Mammary epithelial cell (primary cell): ENCODE measurements at regions not wholly inside any gene's neighbourhood (a gene's known extent, or its start where the extent isn't known, plus 50 kb on each side); places are given as distances from the start of the nearest gene placed in this dataset.

ENCODE experiments used
- EZH2 ChIP-seq: IDR thresholded peaks from 2 replicates; pipeline ENCODE4 v1.6.1; 2012; ENCODE audit warnings: low read length, inconsistent platforms, borderline replicate concordance
- TF ChIP-seq, protein P1 (sequence below), 2 donors: IDR thresholded peaks in 1 of 2; conservative IDR thresholded peaks in 1 of 2; 2 replicates each; pipeline ENCODE4 v1.5.1; 2011 to 2012; ENCODE audit warnings: inconsistent platforms in 2 of 2, low read length in 2 of 2, mild to moderate bottlenecking in 2 of 2, control low read depth in 1 of 2, low read depth in 1 of 2; ENCODE audit not compliant: insufficient read depth in 1 of 2; ENCODE audit errors: extremely low read depth in 1 of 2

DNA sequence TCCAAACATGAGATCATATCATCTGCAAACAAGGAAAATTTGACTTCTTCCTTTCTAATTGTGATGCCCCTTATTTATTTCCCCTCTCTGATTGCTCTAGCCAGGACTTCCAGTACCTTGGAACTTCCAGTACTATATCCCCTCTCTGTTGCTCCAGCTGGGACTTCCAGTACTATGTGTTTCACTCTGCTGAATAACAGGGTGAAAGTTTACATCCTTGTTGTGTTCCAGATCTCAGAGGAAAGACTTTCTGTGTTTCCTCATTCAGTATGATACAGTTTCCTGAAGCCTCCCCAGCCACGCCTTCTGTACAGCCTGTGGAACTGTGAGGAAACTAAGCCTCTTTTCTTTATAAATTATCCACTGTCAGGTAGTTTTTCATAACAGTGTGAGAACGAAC lies 381.3 kb upstream of the FAM47C start:
- TF ChIP-seq, protein P1, sequence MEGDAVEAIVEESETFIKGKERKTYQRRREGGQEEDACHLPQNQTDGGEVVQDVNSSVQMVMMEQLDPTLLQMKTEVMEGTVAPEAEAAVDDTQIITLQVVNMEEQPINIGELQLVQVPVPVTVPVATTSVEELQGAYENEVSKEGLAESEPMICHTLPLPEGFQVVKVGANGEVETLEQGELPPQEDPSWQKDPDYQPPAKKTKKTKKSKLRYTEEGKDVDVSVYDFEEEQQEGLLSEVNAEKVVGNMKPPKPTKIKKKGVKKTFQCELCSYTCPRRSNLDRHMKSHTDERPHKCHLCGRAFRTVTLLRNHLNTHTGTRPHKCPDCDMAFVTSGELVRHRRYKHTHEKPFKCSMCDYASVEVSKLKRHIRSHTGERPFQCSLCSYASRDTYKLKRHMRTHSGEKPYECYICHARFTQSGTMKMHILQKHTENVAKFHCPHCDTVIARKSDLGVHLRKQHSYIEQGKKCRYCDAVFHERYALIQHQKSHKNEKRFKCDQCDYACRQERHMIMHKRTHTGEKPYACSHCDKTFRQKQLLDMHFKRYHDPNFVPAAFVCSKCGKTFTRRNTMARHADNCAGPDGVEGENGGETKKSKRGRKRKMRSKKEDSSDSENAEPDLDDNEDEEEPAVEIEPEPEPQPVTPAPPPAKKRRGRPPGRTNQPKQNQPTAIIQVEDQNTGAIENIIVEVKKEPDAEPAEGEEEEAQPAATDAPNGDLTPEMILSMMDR (conservative IDR thresholded peaks at IDR 0.05 in 1 of 2, IDR thresholded peaks at IDR 0.05 in 1 of 2; ENCODE audit: extremely low read depth in 1 of 2, insufficient read depth in 1 of 2, low read depth in 1 of 2, low read length in 2 of 2): no peak
- no peak for TF ChIP-seq EZH2
